RWPE2 (cell line): ENCODE measurements at regions not wholly inside any gene's neighbourhood (a gene's known extent, or its start where the extent isn't known, plus 50 kb on each side); places are given as distances from the start of the nearest gene placed in this dataset.

ENCODE experiments used
- ATAC-seq: fragments of 200-7000 bp; cut with Tn5 transposase; 3 replicates; pipeline ENCODE4 v1.9.1; 2021; ENCODE audit warnings: low read depth
- DNase-seq: peaks from one replicate; pipeline ENCODE4 v3.0.0-alpha.2; 2020; ENCODE audit warnings: low spot score
- H3K27ac ChIP-seq: fragments of 450-650 bp; 2 replicates; pipeline ENCODE4 v1.5.1; 2017; ENCODE audit warnings: mild to moderate bottlenecking; ENCODE audit not compliant: poor library complexity, severe bottlenecking
- H3K27me3 ChIP-seq: fragments of 250-450 bp; sonication (Bioruptor Pico); 2 replicates; pipeline ENCODE4 v1.5.1; 2021; ENCODE audit warnings: mild to moderate bottlenecking, moderate library complexity; ENCODE audit not compliant: insufficient read depth, poor library complexity, severe bottlenecking
- H3K36me3 ChIP-seq: fragments of 250-450 bp; sonication (Bioruptor Pico); 2 replicates; pipeline ENCODE4 v1.5.1; 2020; ENCODE audit warnings: low read depth, mild to moderate bottlenecking, moderate library complexity
- H3K4me1 ChIP-seq: fragments of 250-450 bp; sonication (Bioruptor Pico); 2 replicates; pipeline ENCODE4 v1.5.1; 2021; ENCODE audit warnings: mild to moderate bottlenecking, moderate library complexity; ENCODE audit not compliant: insufficient read depth, poor library complexity, severe bottlenecking
- H3K4me3 ChIP-seq: fragments of 250-450 bp; sonication (Bioruptor Pico); 2 replicates; pipeline ENCODE4 v1.5.1; 2021; ENCODE audit warnings: mild to moderate bottlenecking, moderate library complexity; ENCODE audit not compliant: severe bottlenecking
- H3K9me3 ChIP-seq: fragments of 250-450 bp; sonication (Bioruptor Pico); 2 replicates; pipeline ENCODE4 v1.5.1; 2021; ENCODE audit warnings: mild to moderate bottlenecking, moderate library complexity; ENCODE audit not compliant: severe bottlenecking
- TF ChIP-seq, protein P1 (sequence below): fragments of 450-650 bp; IDR thresholded peaks from one replicate; pipeline ENCODE4 v1.5.1; 2017; ENCODE audit warnings: mild to moderate bottlenecking, moderate library complexity; ENCODE audit not compliant: poor library complexity, severe bottlenecking

- no peaks in the 10 kb centered on the region for H3K9me3 ChIP-seq
- no peak overlapping the region for H3K27ac ChIP-seq
- ATAC-seq (no peak), DNase-seq (no peak)
- no peaks in the 10 kb centered on the region for H3K27me3 ChIP-seq
- H3K4me1 ChIP-seq, result no peaks in the 10 kb centered on the region
- H3K4me3 ChIP-seq, result no peak overlapping the region
- H3K36me3 ChIP-seq, result no peaks in the 10 kb centered on the region
- TF ChIP-seq, protein P1, sequence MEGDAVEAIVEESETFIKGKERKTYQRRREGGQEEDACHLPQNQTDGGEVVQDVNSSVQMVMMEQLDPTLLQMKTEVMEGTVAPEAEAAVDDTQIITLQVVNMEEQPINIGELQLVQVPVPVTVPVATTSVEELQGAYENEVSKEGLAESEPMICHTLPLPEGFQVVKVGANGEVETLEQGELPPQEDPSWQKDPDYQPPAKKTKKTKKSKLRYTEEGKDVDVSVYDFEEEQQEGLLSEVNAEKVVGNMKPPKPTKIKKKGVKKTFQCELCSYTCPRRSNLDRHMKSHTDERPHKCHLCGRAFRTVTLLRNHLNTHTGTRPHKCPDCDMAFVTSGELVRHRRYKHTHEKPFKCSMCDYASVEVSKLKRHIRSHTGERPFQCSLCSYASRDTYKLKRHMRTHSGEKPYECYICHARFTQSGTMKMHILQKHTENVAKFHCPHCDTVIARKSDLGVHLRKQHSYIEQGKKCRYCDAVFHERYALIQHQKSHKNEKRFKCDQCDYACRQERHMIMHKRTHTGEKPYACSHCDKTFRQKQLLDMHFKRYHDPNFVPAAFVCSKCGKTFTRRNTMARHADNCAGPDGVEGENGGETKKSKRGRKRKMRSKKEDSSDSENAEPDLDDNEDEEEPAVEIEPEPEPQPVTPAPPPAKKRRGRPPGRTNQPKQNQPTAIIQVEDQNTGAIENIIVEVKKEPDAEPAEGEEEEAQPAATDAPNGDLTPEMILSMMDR, result no peak
These were observed 758.6 kb upstream of the ZWINT start for GRCh38 chr10:57119684-57120083.

- H3K27me3 ChIP-seq, result no peaks in the 10 kb centered on the region
- H3K27ac ChIP-seq, result no peak overlapping the region
- DNase-seq, result no peak
- no peak for ATAC-seq
- H3K36me3 ChIP-seq, result no peaks in the 10 kb centered on the region
- no peaks in the 10 kb centered on the region for H3K9me3 ChIP-seq
- TF ChIP-seq, protein P1, result no peak
- H3K4me1 ChIP-seq, result no peaks in the 10 kb centered on the region
- no peak overlapping the region for H3K4me3 ChIP-seq
These were observed 752.5 kb upstream of the ZWINT start for GRCh38 chr10:57113545-57113944.

DNA sequence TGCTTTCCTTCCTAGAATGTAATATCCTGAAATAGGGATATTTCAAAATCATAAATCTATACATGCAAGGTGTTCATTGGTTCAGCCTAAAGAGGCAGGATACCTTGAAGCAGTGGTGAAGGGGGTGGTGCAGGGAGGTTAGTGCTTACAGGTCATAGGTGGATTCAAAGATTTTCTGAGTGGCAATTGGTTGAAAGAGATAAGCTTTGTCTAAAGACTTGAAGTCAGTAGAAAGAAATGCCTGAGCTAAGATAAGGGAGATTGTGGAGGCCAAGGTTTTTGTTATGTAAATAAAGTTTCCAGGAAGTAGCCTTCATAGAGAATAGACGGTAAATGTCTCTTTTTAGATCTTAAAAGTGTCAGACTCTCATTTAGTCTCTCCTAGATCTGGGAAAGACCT lies 741.2 kb upstream of the ZWINT start:
- TF ChIP-seq, protein P1, result no peak
- no peak for ATAC-seq
- no peaks in the 10 kb centered on the region for H3K36me3 ChIP-seq
- peaks cover 11% of the 10 kb centered on the region for H3K27me3 ChIP-seq
- H3K4me1 ChIP-seq, result no peaks in the 10 kb centered on the region
- H3K27ac ChIP-seq, result no peak overlapping the region
- H3K9me3 ChIP-seq, result no peaks in the 10 kb centered on the region
- H3K4me3 ChIP-seq, result no peak overlapping the region
- DNase-seq, result no peak

DNA sequence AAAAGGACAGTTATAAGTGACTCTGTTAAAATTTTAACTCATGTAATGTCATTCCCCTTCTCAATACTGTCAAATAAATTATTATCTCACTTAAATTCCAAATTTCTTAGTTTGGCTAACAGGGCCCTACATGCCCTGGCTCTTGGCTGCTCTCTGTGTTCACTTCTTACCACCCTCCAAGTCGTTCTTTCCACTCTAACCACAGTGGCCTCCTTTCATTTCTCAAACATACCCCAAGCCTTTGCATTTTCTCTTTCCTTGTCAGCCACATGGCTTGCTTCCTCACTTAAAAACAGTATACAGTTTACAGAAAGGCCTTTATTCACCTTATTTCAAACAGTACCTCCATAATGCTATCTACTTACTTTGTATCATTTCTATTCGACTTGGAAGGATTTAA lies 737.1 kb upstream of the ZWINT start:
- TF ChIP-seq, protein P1, result no peak

DNA sequence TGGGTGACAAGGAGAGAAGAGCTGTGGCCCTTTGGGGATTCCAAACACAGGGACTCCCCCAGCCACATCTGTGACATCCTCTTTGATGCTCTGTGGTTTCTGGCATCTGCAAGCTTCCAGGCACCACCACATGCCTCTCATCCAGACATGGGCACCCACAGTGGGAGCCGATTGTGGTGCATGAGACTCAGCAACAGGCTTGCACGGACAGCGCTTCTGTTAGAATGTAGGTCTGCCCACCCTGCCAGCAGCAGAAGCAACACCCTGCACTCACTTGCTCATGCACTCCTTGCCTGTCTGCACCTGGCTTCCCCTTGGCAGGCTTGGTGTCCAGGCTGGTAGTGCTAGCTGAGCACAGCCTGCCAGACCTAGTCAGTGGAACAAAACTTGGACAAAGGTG lies 735.0 kb upstream of the ZWINT start:
- Histone ChIP-seq H3K27me3 (peaks cover 12% of the 10 kb centered on the region), H3K27ac (no peak overlapping the region), H3K36me3 (no peaks in the 10 kb centered on the region), H3K4me3 (no peak overlapping the region), H3K9me3 (no peaks in the 10 kb centered on the region), H3K4me1 (no peaks in the 10 kb centered on the region)
- ATAC-seq, result no peak
- no peak for DNase-seq
- TF ChIP-seq, protein P1, result no peak

More for the DNA sequence above, 737.1 kb upstream of the ZWINT start:
- ATAC-seq (no peak), DNase-seq (no peak)
- Histone ChIP-seq H3K27ac (no peak overlapping the region), H3K4me3 (no peak overlapping the region), H3K9me3 (no peaks in the 10 kb centered on the region), H3K27me3 (peaks cover 12% of the 10 kb centered on the region), H3K36me3 (no peaks in the 10 kb centered on the region), H3K4me1 (no peaks in the 10 kb centered on the region)
